ENCODE measurements at regions not wholly inside any gene's neighbourhood (a gene's known extent, or its start where the extent isn't known, plus 50 kb on each side); places are given as distances from the start of the nearest gene placed in this dataset.

GRCh38 chr4:52249581-52249980 lies 198.5 kb downstream of the SPATA18 start (continued):
- TF ChIP-seq SUZ12 (IDR thresholded peaks at IDR 0.05; ENCODE audit: low read length), result no peak
- no peak for TF ChIP-seq SIN3A (conservative IDR thresholded peaks at IDR 0.05 in 1 of 2, IDR thresholded peaks at IDR 0.05 in 1 of 2; ENCODE audit: low read depth in 1 of 2, low read length in 2 of 2)
- TF ChIP-seq SRF (IDR thresholded peaks at IDR 0.05; ENCODE audit: low read depth, low read length), result no peak
- no peak for TF ChIP-seq BACH1 (IDR thresholded peaks at IDR 0.05; ENCODE audit: low read length)
- no peak for TF ChIP-seq SIRT6 (IDR thresholded peaks at IDR 0.05; ENCODE audit: low read length)
- TF ChIP-seq BRCA1 (IDR thresholded peaks at IDR 0.05; ENCODE audit: low read depth, low read length), result no peak
- TF ChIP-seq MAX (IDR thresholded peaks at IDR 0.05), result no peak
- no peak for TF ChIP-seq E2F6 (IDR thresholded peaks at IDR 0.05)
- no peak for TF ChIP-seq JUN (IDR thresholded peaks at IDR 0.05; ENCODE audit: low read depth, low read length)
- no peak for TF ChIP-seq SAP30 (IDR thresholded peaks at IDR 0.05; ENCODE audit: insufficient read depth, insufficient replicate concordance, low read length)

Measured in H1 (cell line).